Calu3 (cell line): ENCODE measurements at regions not wholly inside any gene's neighbourhood (a gene's known extent, or its start where the extent isn't known, plus 50 kb on each side); places are given as distances from the start of the nearest gene placed in this dataset.

Source experiments
- BruUV-seq: library from RNA; stranded (reverse); fragments of 400-500 nt; replicated peaks from 2 replicates; lab custom pipeline; 2021; lab: Mats Ljungman, UMichigan
- CTCF ChIA-PET: fragments of 300-600 bp; sonication (Branson Sonifier 250); formaldehyde crosslinking; loops from one replicate; lab custom pipeline; 2022; ENCODE audit warnings: antibody characterized with exemption; lab: Charles Lee
- DNase-seq: peaks from one replicate; pipeline ENCODE4 v3.0.0; 2022
- H3K27ac Mint-ChIP-seq: one replicate; pipeline ENCODE4 v1.8.0; 2022; ENCODE audit warnings: mixed read lengths; ENCODE audit not compliant: unreplicated experiment
- H3K27me3 Mint-ChIP-seq: one replicate; pipeline ENCODE4 v1.8.0; 2022; ENCODE audit warnings: mixed read lengths; ENCODE audit not compliant: unreplicated experiment
- H3K36me3 Mint-ChIP-seq: one replicate; pipeline ENCODE4 v1.8.0; 2022; ENCODE audit warnings: mild to moderate bottlenecking, moderate library complexity, mixed read lengths; ENCODE audit not compliant: insufficient read depth, unreplicated experiment
- H3K4me1 Mint-ChIP-seq: one replicate; pipeline ENCODE4 v1.8.0; 2022; ENCODE audit warnings: mild to moderate bottlenecking, low read depth, mixed read lengths; ENCODE audit not compliant: unreplicated experiment
- H3K4me3 Mint-ChIP-seq: one replicate; pipeline ENCODE4 v1.8.0; 2022; ENCODE audit warnings: mild to moderate bottlenecking, low read depth, moderate library complexity, mixed read lengths; ENCODE audit not compliant: unreplicated experiment
- H3K9me3 Mint-ChIP-seq: one replicate; pipeline ENCODE4 v1.8.0; 2022; ENCODE audit warnings: low read depth, mixed read lengths; ENCODE audit not compliant: unreplicated experiment
- CTCF ChIP-seq: fragments of 200-600 bp; IDR thresholded peaks from one replicate; pipeline ENCODE4 v1.8.0; 2022; ENCODE audit warnings: antibody characterized with exemption; ENCODE audit not compliant: unreplicated experiment
- intact Hi-C: fragments of 100-400 bp; cut with micrococcal nuclease; formaldehyde crosslinking; loops from one replicate; pipeline ENCODE4 v1.10.0; 2022; ENCODE audit not compliant: unreplicated experiment

DNA sequence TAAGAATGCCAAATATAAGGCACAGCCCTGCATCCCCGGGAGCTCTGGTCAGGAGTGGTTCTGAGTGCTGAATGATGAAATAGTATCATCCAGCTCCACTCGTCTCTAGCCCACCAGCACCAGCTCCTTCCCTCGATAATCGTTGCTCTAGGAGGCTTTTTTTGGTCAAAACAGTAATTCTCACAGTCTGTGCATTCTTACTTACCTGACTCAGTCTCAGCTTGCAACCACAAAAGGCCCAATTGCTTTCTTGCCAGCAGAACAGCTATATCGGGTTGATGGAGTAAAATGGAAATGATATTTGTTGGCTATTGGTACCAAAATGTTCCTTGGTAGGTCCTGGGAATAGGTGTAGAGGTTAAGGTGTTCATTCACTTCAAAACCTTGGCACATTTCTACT, 94.8 kb downstream of the BMP4 start:
- intact Hi-C loops, result no loop called here
- no peak for TF ChIP-seq CTCF
- Mint-ChIP-seq H3K36me3 (no peaks in the 10 kb centered on the region), H3K27ac (no peak overlapping the region), H3K4me1 (peaks cover 22% of the 10 kb centered on the region), H3K4me3 (no peak overlapping the region), H3K27me3 (no peaks in the 10 kb centered on the region), H3K9me3 (no peaks in the 10 kb centered on the region)
- no peak for DNase-seq
- BruUV-seq, result no TSS peak
- CTCF ChIA-PET, result no interaction called here

DNA sequence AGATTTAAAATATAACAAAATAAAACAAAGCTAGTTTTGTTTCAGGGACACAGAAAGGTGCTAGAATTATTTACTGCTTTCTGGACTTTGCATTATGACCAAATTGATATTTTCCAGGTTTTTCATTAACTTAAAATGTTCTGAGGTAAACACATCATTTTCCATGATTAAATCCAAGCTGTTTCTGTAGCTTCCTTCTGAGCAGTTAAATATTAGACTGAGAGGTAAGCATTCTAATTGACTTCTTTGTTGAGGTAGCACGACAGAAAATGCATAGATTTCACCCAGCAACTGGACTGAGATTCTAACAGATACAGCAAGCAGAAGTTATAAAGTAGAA, 98.3 kb downstream of the BMP4 start:
- intact Hi-C loops, result loop anchor here (10.0 kb wide), 1 partner anchor 476 kb away; no protein-coding TSS in a partner anchor
- DNase-seq, result no peak
- Mint-ChIP-seq H3K27ac (peak overlapping the region; percentile 64), H3K27me3 (no peaks in the 10 kb centered on the region), H3K36me3 (peaks cover 4% of the 10 kb centered on the region), H3K9me3 (peaks cover 6% of the 10 kb centered on the region), H3K4me1 (peaks cover 46% of the 10 kb centered on the region), H3K4me3 (no peak overlapping the region)
- no peak for TF ChIP-seq CTCF
- CTCF ChIA-PET, result interaction anchor here (0.7 to 1.4 kb wide), 3 partner anchors 11 to 194 kb away, joined by 3 to 4 read pairs (median 3); no protein-coding TSS in a partner anchor
- BruUV-seq, result no TSS peak

DNA sequence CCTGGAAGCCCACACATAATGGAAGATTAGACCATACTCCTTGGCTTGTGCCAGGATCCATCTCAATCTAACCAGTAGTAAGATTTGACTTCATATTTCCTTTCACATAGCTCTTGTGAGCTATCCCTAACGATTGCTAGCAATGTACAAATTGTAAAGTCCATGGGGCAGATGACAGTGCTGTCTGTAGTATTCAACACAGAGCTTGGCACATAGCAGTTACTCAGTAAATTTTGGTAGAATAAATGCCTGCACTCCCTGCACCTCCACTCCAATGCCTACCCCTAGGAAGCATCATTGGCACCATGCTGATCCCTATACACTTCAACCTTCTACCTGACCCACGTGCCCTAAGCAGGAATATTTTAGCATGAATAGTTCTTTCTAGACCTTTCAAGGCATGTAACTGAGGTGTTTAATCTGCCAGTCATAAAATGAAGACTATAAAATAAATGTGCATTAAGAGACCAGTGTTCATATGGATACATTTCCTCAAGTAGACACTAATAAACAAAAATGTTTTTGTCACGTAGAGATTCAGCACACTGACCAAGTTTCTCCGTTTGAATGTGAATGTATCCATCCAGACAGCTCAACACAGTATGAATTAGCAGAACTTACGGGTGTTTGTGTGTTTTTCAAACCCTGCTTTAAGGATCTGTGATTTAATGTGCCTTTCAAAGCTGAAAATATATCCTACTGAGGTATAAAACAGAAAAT, 98.8 kb downstream of the BMP4 start:
- CTCF ChIA-PET, result interaction anchor here (0.7 to 1.4 kb wide), 3 partner anchors 11 to 194 kb away, joined by 3 to 4 read pairs (median 3); no protein-coding TSS in a partner anchor

DNA sequence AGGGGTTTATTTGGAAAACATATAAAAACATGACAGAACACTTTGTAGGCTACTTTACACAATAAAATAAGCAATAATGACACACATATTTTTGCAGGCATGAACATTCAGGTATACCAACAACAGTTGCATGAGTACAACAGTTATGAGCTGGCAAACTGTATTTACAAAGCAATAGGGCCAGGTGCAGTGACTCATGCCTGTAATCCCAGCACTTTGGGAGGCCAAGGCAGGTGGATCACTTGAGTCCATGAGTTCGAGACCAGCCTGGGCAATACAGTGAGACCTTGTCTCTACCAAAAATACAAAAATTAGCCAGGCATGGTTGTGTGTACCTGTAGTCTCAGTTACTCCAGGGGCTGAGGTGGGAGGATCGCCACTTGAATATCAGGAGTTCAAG, 101.1 kb downstream of the BMP4 start:
- Mint-ChIP-seq H3K9me3 (peaks cover 6% of the 10 kb centered on the region), H3K4me3 (no peak overlapping the region), H3K27me3 (no peaks in the 10 kb centered on the region), H3K27ac (peak overlapping the region; percentile 33), H3K36me3 (peaks cover 10% of the 10 kb centered on the region), H3K4me1 (peaks cover 72% of the 10 kb centered on the region)
- CTCF ChIA-PET, result interaction anchor here (1.0 kb wide), 1 partner anchor 107 kb away, joined by 5 read pairs; no protein-coding TSS in a partner anchor
- intact Hi-C loops, result loop anchor here (10.0 kb wide), 1 partner anchor 479 kb away; no protein-coding TSS in a partner anchor
- no peak for DNase-seq
- BruUV-seq, result no TSS peak
- TF ChIP-seq CTCF, result no peak

More for the DNA sequence above, 98.8 kb downstream of the BMP4 start:
- Mint-ChIP-seq H3K36me3 (peaks cover 4% of the 10 kb centered on the region), H3K27me3 (no peaks in the 10 kb centered on the region), H3K9me3 (peaks cover 6% of the 10 kb centered on the region), H3K4me1 (peaks cover 50% of the 10 kb centered on the region), H3K4me3 (no peak overlapping the region), H3K27ac (no peak overlapping the region)
- no TSS peak for BruUV-seq
- DNase-seq, result no peak
- no peak for TF ChIP-seq CTCF
- intact Hi-C loops, result loop anchor here (10.0 kb wide), 1 partner anchor 477 kb away; no protein-coding TSS in a partner anchor
